HAP-1 (cell line): ENCODE measurements at regions not wholly inside any gene's neighbourhood (a gene's known extent, or its start where the extent isn't known, plus 50 kb on each side); places are given as distances from the start of the nearest gene placed in this dataset.

Experiments
- DNase-seq, 2 experiments: peaks; one replicate each; pipeline ENCODE4 v3.0.0-alpha.2; 2016 to 2020; ENCODE audit warnings: low spot score in 2 of 2
- H3K27me3 ChIP-seq: fragments of 250-450 bp; sonication (Bioruptor Pico); 2 replicates; pipeline ENCODE4 v1.5.1; 2020; ENCODE audit warnings: low read depth, mild to moderate bottlenecking, moderate library complexity
- H3K36me3 ChIP-seq: fragments of 250-450 bp; sonication (Bioruptor Pico); replicated peaks from 2 replicates; pipeline ENCODE4 v1.5.1; 2020; ENCODE audit warnings: mild to moderate bottlenecking
- H3K4me1 ChIP-seq: fragments of 250-450 bp; sonication (Bioruptor Pico); 2 replicates; pipeline ENCODE4 v1.5.1; 2020; ENCODE audit warnings: mild to moderate bottlenecking
- H3K4me3 ChIP-seq: fragments of 250-450 bp; sonication (Bioruptor Pico); 2 replicates; pipeline ENCODE4 v1.5.1; 2020; ENCODE audit warnings: mild to moderate bottlenecking, moderate library complexity
- H3K9me3 ChIP-seq: fragments of 250-450 bp; sonication (Bioruptor Pico); 2 replicates; pipeline ENCODE4 v1.5.1; 2020; ENCODE audit warnings: mild to moderate bottlenecking, moderate library complexity
- in situ Hi-C: fragments of 300-500 bp; cut with MboI; formaldehyde crosslinking; loops from 3 replicates; pipeline ENCODE4 v1.14.3; 2020; ENCODE audit warnings: low sequenced_read_pairs, inconsistent platforms, mixed read lengths

- H3K27me3 ChIP-seq = no peaks in the 10 kb centered on the region
- no peak overlapping the region for H3K4me3 ChIP-seq
- no peaks in the 10 kb centered on the region for H3K4me1 ChIP-seq
- H3K36me3 ChIP-seq = no peaks in the 10 kb centered on the region
- in situ Hi-C loops = no loop called here
- DNase-seq = no peak
- no peaks in the 10 kb centered on the region for H3K9me3 ChIP-seq
These were observed 177.3 kb upstream of the SLC10A2 start for GRCh38 chr13:103243495-103243894.

- DNase-seq = no peak
- no peaks in the 10 kb centered on the region for H3K9me3 ChIP-seq
- H3K27me3 ChIP-seq = no peaks in the 10 kb centered on the region
- H3K4me3 ChIP-seq = no peak overlapping the region
- no peaks in the 10 kb centered on the region for H3K36me3 ChIP-seq
- no peaks in the 10 kb centered on the region for H3K4me1 ChIP-seq
- in situ Hi-C loops = no loop called here
These were observed 172.2 kb upstream of the SLC10A2 start for GRCh38 chr13:103238441-103238840.

GRCh38 chr13:103236213-103236612, 170.0 kb upstream of the SLC10A2 start:
- no peaks in the 10 kb centered on the region for H3K36me3 ChIP-seq
- DNase-seq = no peak
- no peaks in the 10 kb centered on the region for H3K27me3 ChIP-seq
- H3K9me3 ChIP-seq = no peaks in the 10 kb centered on the region
- no peaks in the 10 kb centered on the region for H3K4me1 ChIP-seq
- in situ Hi-C loops = no loop called here
- no peak overlapping the region for H3K4me3 ChIP-seq

GRCh38 chr13:103229674-103230073, 163.5 kb upstream of the SLC10A2 start:
- Histone ChIP-seq H3K27me3 (no peaks in the 10 kb centered on the region), H3K36me3 (no peaks in the 10 kb centered on the region), H3K4me1 (no peaks in the 10 kb centered on the region), H3K9me3 (no peaks in the 10 kb centered on the region), H3K4me3 (no peak overlapping the region)
- in situ Hi-C loops = no loop called here
- no peak for DNase-seq

GRCh38 chr13:103224804-103225203, 158.6 kb upstream of the SLC10A2 start:
- Histone ChIP-seq H3K4me1 (no peaks in the 10 kb centered on the region), H3K9me3 (no peaks in the 10 kb centered on the region), H3K4me3 (no peak overlapping the region), H3K36me3 (no peaks in the 10 kb centered on the region), H3K27me3 (no peaks in the 10 kb centered on the region)
- DNase-seq = no peak
- in situ Hi-C loops = no loop called here

GRCh38 chr13:103222683-103223082, 156.5 kb upstream of the SLC10A2 start:
- in situ Hi-C loops = no loop called here
- Histone ChIP-seq H3K36me3 (no peaks in the 10 kb centered on the region), H3K4me3 (no peak overlapping the region), H3K4me1 (no peaks in the 10 kb centered on the region), H3K9me3 (no peaks in the 10 kb centered on the region), H3K27me3 (no peaks in the 10 kb centered on the region)
- DNase-seq = no peak

GRCh38 chr13:103218253-103218652, 152.0 kb upstream of the SLC10A2 start:
- Histone ChIP-seq H3K4me1 (no peaks in the 10 kb centered on the region), H3K36me3 (no peaks in the 10 kb centered on the region), H3K4me3 (no peak overlapping the region), H3K27me3 (no peaks in the 10 kb centered on the region; the same call in 1 of the 2 replicates), H3K9me3 (no peaks in the 10 kb centered on the region)
- DNase-seq = no peak
- in situ Hi-C loops = no loop called here

- Histone ChIP-seq H3K4me3 (no peak overlapping the region), H3K9me3 (no peaks in the 10 kb centered on the region), H3K27me3 (no peaks in the 10 kb centered on the region; the same call in 1 of the 2 replicates), H3K36me3 (no peaks in the 10 kb centered on the region), H3K4me1 (no peaks in the 10 kb centered on the region)
- in situ Hi-C loops = no loop called here
- no peak for DNase-seq
These were observed 146.9 kb upstream of the SLC10A2 start for GRCh38 chr13:103213152-103213551.

GRCh38 chr13:103210348-103210747, 144.1 kb upstream of the SLC10A2 start:
- H3K36me3 ChIP-seq = no peaks in the 10 kb centered on the region
- no peaks in the 10 kb centered on the region; the same call in 1 of the 2 replicates for H3K27me3 ChIP-seq
- no peak for DNase-seq
- H3K9me3 ChIP-seq = no peaks in the 10 kb centered on the region
- H3K4me3 ChIP-seq = no peak overlapping the region
- H3K4me1 ChIP-seq = no peaks in the 10 kb centered on the region
- in situ Hi-C loops = no loop called here

- in situ Hi-C loops = no loop called here
These were observed 137.6 kb upstream of the SLC10A2 start for GRCh38 chr13:103203735-103204330.

GRCh38 chr13:103200118-103200885, 134.1 kb upstream of the SLC10A2 start:
- Histone ChIP-seq H3K36me3 (no peaks in the 10 kb centered on the region), H3K9me3 (no peaks in the 10 kb centered on the region), H3K27me3 (peaks cover 3% of the 10 kb centered on the region; the same call in 1 of the 2 replicates), H3K4me1 (no peaks in the 10 kb centered on the region), H3K4me3 (no peak overlapping the region)
- in situ Hi-C loops = no loop called here
- no peak for DNase-seq

More at GRCh38 chr13:103203735-103204330, 137.6 kb upstream of the SLC10A2 start:
- no peaks in the 10 kb centered on the region for H3K4me1 ChIP-seq
- no peaks in the 10 kb centered on the region for H3K36me3 ChIP-seq
- H3K9me3 ChIP-seq = no peaks in the 10 kb centered on the region
- DNase-seq = no peak
- 0 out of 2 replicates have a peak, but pooled peaks cover 3% of the 10 kb centered on the region for H3K27me3 ChIP-seq
- no peak overlapping the region for H3K4me3 ChIP-seq

GRCh38 chr13:103199380-103200088, 133.3 kb upstream of the SLC10A2 start:
- peaks cover 3% of the 10 kb centered on the region; the same call in 1 of the 2 replicates for H3K27me3 ChIP-seq
- in situ Hi-C loops = no loop called here
- no peaks in the 10 kb centered on the region for H3K4me1 ChIP-seq
- no peaks in the 10 kb centered on the region for H3K9me3 ChIP-seq
- no peak for DNase-seq
- no peaks in the 10 kb centered on the region for H3K36me3 ChIP-seq
- H3K4me3 ChIP-seq = no peak overlapping the region

GRCh38 chr13:103196356-103196755, 130.1 kb upstream of the SLC10A2 start:
- DNase-seq = no peak
- Histone ChIP-seq H3K27me3 (peaks cover 7% of the 10 kb centered on the region), H3K9me3 (no peaks in the 10 kb centered on the region), H3K4me3 (no peak overlapping the region), H3K4me1 (no peaks in the 10 kb centered on the region), H3K36me3 (no peaks in the 10 kb centered on the region)
- in situ Hi-C loops = no loop called here

GRCh38 chr13:103195762-103196161, 129.5 kb upstream of the SLC10A2 start:
- H3K36me3 ChIP-seq = no peaks in the 10 kb centered on the region
- no peaks in the 10 kb centered on the region for H3K9me3 ChIP-seq
- no peaks in the 10 kb centered on the region for H3K4me1 ChIP-seq
- in situ Hi-C loops = no loop called here
- no peak overlapping the region for H3K4me3 ChIP-seq
- H3K27me3 ChIP-seq = peaks cover 4% of the 10 kb centered on the region
- no peak for DNase-seq
